ENCODE measurements at regions not wholly inside any gene's neighbourhood (a gene's known extent, or its start where the extent isn't known, plus 50 kb on each side); places are given as distances from the start of the nearest gene placed in this dataset.
"Not testable (repeated sequence)": the region's sequence is repeated elsewhere in the genome, so short reads cannot be mapped to it uniquely, and the experiment has no call there.

GRCh38 chr17:51427323-51427811 is 167.0 kb downstream of the UTP18 start:
- Histone ChIP-seq H4K20me1 (ENCODE audit: insufficient read depth) (no peaks in the 10 kb centered on the region), H3K9me2 (ENCODE audit: insufficient read depth) (no peaks in the 10 kb centered on the region), H2AFZ (no peak overlapping the region), H3K27ac (no peak overlapping the region), H3K4me2 (no peak overlapping the region), H3K4me3 (no peak overlapping the region), H3K79me2 (ENCODE audit: low read depth) (no peaks in the 10 kb centered on the region), H3K36me3 (ENCODE audit: low read depth) (no peaks in the 10 kb centered on the region), H3K9me3 (ENCODE audit: insufficient read depth, low read depth) (no peaks in the 10 kb centered on the region), H3K27me3 (ENCODE audit: insufficient read depth, low read depth) (peaks cover 21% of the 10 kb centered on the region), H3K4me1 (replicated peaks; ENCODE audit: insufficient read depth) (no peaks in the 10 kb centered on the region), H3F3A (ENCODE audit: insufficient read depth, low read depth) (no peaks in the 10 kb centered on the region)
- no peak for DNase-seq
- no TSS peak for BruUV-seq (replicated peaks)
- intact Hi-C loops (cut with micrococcal nuclease; ENCODE audit: unreplicated experiment) = no loop called here
- POLR2A ChIA-PET (ENCODE audit: unreplicated experiment) = interaction anchor here (0.6 kb wide), 1 partner anchor 1969 kb away, joined by 4 read pairs; no protein-coding TSS in a partner anchor
- CTCF ChIA-PET = no interaction called here
- TF ChIP-seq CTCF (conservative IDR thresholded peaks at IDR 0.05) = no peak

GRCh38 chr17:51427856-51428255 is 167.5 kb downstream of the UTP18 start:
- Histone ChIP-seq H3K79me2 (ENCODE audit: low read depth) (no peaks in the 10 kb centered on the region), H3K4me2 (no peak overlapping the region), H3K4me3 (no peak overlapping the region), H2AFZ (no peak overlapping the region), H3K27ac (no peak overlapping the region), H3F3A (ENCODE audit: insufficient read depth, low read depth) (no peaks in the 10 kb centered on the region), H4K20me1 (ENCODE audit: insufficient read depth) (no peaks in the 10 kb centered on the region), H3K27me3 (ENCODE audit: insufficient read depth, low read depth) (peaks cover 20% of the 10 kb centered on the region), H3K9me2 (ENCODE audit: insufficient read depth) (no peaks in the 10 kb centered on the region), H3K9me3 (ENCODE audit: insufficient read depth, low read depth) (no peaks in the 10 kb centered on the region), H3K36me3 (ENCODE audit: low read depth) (no peaks in the 10 kb centered on the region), H3K4me1 (replicated peaks; ENCODE audit: insufficient read depth) (no peaks in the 10 kb centered on the region)
- CTCF ChIA-PET = no interaction called here
- intact Hi-C loops (cut with micrococcal nuclease; ENCODE audit: unreplicated experiment) = no loop called here
- DNase-seq = no peak
- BruUV-seq (replicated peaks) = no TSS peak
- TF ChIP-seq CTCF (conservative IDR thresholded peaks at IDR 0.05) (no peak), EZH2 (IDR thresholded peaks at IDR 0.05; ENCODE audit: low read depth) (no peak)
- POLR2A ChIA-PET (ENCODE audit: unreplicated experiment) = interaction anchor here (0.6 kb wide), 1 partner anchor 1968 kb away, joined by 4 read pairs; no protein-coding TSS in a partner anchor

GRCh38 chr17:51428668-51429495 is 168.5 kb downstream of the UTP18 start:
- no peak for DNase-seq
- intact Hi-C loops (cut with micrococcal nuclease; ENCODE audit: unreplicated experiment) = no loop called here
- H3K4me1 ChIP-seq (replicated peaks; ENCODE audit: insufficient read depth) = no peaks in the 10 kb centered on the region
- H3K27me3 ChIP-seq (ENCODE audit: insufficient read depth, low read depth) = peaks cover 13% of the 10 kb centered on the region
- TF ChIP-seq EZH2 (IDR thresholded peaks at IDR 0.05; ENCODE audit: low read depth) (no peak), CTCF (conservative IDR thresholded peaks at IDR 0.05) (no peak)
- BruUV-seq (replicated peaks) = no TSS peak
- H4K20me1 ChIP-seq (ENCODE audit: insufficient read depth) = no peaks in the 10 kb centered on the region
- no peaks in the 10 kb centered on the region for H3F3A ChIP-seq (ENCODE audit: insufficient read depth, low read depth)
- H2AFZ ChIP-seq = no peak overlapping the region
- H3K9me3 ChIP-seq (ENCODE audit: insufficient read depth, low read depth) = no peaks in the 10 kb centered on the region
- no peaks in the 10 kb centered on the region for H3K36me3 ChIP-seq (ENCODE audit: low read depth)
- POLR2A ChIA-PET (ENCODE audit: unreplicated experiment) = no interaction called here
- H3K27ac ChIP-seq = no peak overlapping the region
- no peak overlapping the region for H3K4me3 ChIP-seq
- H3K4me2 ChIP-seq = no peak overlapping the region
- H3K9me2 ChIP-seq (ENCODE audit: insufficient read depth) = no peaks in the 10 kb centered on the region
- CTCF ChIA-PET = no interaction called here
- no peaks in the 10 kb centered on the region for H3K79me2 ChIP-seq (ENCODE audit: low read depth)

- H4K20me1 ChIP-seq (ENCODE audit: insufficient read depth); H3K4me3 ChIP-seq; CTCF ChIA-PET; BruUV-seq (replicated peaks); DNase-seq; H2AFZ ChIP-seq; H3K9me3 ChIP-seq (ENCODE audit: insufficient read depth, low read depth); H3K79me2 ChIP-seq (ENCODE audit: low read depth); H3F3A ChIP-seq (ENCODE audit: insufficient read depth, low read depth); intact Hi-C loops (cut with micrococcal nuclease; ENCODE audit: unreplicated experiment); H3K4me1 ChIP-seq (replicated peaks; ENCODE audit: insufficient read depth); H3K27me3 ChIP-seq (ENCODE audit: insufficient read depth, low read depth); H3K9me2 ChIP-seq (ENCODE audit: insufficient read depth); H3K4me2 ChIP-seq; H3K36me3 ChIP-seq (ENCODE audit: low read depth); POLR2A ChIA-PET (ENCODE audit: unreplicated experiment); H3K27ac ChIP-seq: not testable (repeated sequence)
Observed at GRCh38 chr17:51429938-51430337, 169.6 kb downstream of the UTP18 start.
